Nephron (organoid): ENCODE measurements at regions not wholly inside any gene's neighbourhood (a gene's known extent, or its start where the extent isn't known, plus 50 kb on each side); places are given as distances from the start of the nearest gene placed in this dataset.

Source experiments
- H3K27ac Mint-ChIP-seq, 3 experiments: 2 replicates each; pipeline ENCODE4 v1.8.0; 2020; ENCODE audit warnings: mixed read lengths in 3 of 3, mild to moderate bottlenecking in 2 of 3, moderate library complexity in 1 of 3
- H3K27me3 Mint-ChIP-seq: 2 replicates; pipeline ENCODE4 v1.8.0; 2021; ENCODE audit warnings: low read depth, mild to moderate bottlenecking, moderate library complexity, mixed read lengths
- H3K36me3 Mint-ChIP-seq: 2 replicates; pipeline ENCODE4 v1.8.0; 2020; ENCODE audit warnings: low read depth, mixed read lengths
- H3K4me1 Mint-ChIP-seq: 2 replicates; pipeline ENCODE4 v1.8.0; 2020; ENCODE audit warnings: mixed read lengths
- H3K4me3 Mint-ChIP-seq, 3 experiments: 2 replicates each; pipeline ENCODE4 v1.8.0; 2020; ENCODE audit warnings: mild to moderate bottlenecking in 3 of 3, mixed read lengths in 3 of 3, moderate library complexity in 2 of 3
- H3K9me3 Mint-ChIP-seq: 2 replicates; pipeline ENCODE4 v1.8.0; 2020; ENCODE audit warnings: mixed read lengths
- CTCF ChIP-seq, 3 experiments: fragments of 200-600 bp; sonication (generic); IDR thresholded peaks; one replicate each; pipeline ENCODE4 v1.5.0; 2021; ENCODE audit warnings: antibody characterized with exemption in 3 of 3; ENCODE audit not compliant: unreplicated experiment in 3 of 3

DNA sequence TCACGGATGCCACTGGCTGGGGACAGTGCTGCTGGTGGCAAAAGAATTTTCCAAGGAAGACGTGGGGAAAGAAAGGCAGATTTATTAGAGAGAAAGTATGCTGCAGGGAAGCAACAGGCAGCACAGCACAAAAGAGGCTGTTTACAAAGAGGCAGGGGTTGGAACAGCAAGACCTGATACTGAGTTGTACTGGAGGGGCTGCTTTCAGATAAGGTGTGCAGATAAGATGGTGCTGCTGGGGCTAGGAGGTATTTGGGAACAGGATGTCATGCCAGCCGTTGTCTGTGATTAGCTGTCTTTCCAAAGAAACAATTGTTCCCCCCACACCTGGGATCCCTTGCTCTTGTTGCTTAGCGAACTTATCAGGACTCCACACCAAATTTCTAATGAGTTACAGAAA is 2023.3 kb upstream of the PCDH20 start:
- H3K27ac Mint-ChIP-seq = peak overlapping the region in 1 of 3 experiments; percentile 40
- no peaks in the 10 kb centered on the region for H3K27me3 Mint-ChIP-seq
- no peak for TF ChIP-seq CTCF (IDR thresholded peaks at IDR 0.05; ENCODE audit: unreplicated experiment in 3 of 3)
- H3K36me3 Mint-ChIP-seq = no peaks in the 10 kb centered on the region
- peaks cover 2% of the 10 kb centered on the region for H3K4me1 Mint-ChIP-seq
- H3K4me3 Mint-ChIP-seq = no peak overlapping the region
- peaks cover 3% of the 10 kb centered on the region for H3K9me3 Mint-ChIP-seq

DNA sequence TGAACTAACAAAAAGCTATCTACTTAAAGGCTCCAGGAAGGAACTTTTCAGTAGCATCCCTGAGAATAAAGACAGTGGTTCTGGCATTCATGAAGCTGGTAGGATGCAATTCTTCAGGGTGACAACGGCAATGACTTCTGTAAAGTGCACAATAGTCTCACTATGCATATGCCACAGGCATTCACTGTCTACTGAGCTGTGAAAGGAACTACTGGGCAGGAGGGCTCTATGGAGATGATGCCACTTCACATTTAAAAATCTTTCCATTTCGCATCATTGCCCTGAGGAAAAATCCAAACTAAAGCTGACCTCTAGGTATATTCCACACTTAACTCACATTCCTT is 2020.6 kb upstream of the PCDH20 start:
- Mint-ChIP-seq H3K36me3 (no peaks in the 10 kb centered on the region), H3K9me3 (no peaks in the 10 kb centered on the region), H3K27ac (peak overlapping the region in 2 of 3 experiments; percentile 37 to 56), H3K27me3 (no peaks in the 10 kb centered on the region), H3K4me3 (no peak overlapping the region), H3K4me1 (peaks cover 5% of the 10 kb centered on the region)
- TF ChIP-seq CTCF (IDR thresholded peaks at IDR 0.05; ENCODE audit: unreplicated experiment in 3 of 3) = no peak

DNA sequence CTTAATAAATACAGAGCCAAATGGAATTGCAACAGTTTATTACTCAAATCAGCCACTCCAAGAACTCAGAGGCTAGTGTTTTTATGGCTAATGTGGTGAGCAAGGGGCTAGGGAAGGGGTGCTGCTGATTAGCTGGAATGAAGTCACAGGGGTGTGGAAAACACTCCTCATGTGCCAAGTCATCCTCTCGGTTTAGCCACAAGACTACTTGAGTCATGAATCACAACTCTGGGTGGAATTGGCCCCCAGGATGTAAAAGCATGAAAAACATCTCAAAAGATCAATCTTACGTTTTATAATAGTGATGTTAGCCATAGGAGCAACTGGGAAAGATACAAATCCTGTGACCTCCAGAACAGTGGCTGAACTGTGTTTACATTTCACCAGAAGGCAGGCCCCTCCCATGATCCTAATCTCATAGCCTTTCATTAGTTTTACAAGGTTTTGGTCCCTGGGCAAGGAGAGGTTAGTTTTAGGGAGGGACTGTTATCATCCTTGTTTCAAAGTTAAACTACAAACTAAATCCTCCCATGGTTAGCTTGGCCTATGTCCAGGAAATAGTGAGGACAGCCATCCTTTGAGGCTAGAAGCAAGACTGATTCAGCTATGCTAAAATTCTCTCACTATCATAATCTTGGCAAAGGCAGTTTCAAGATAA is 2020.1 kb upstream of the PCDH20 start:
- H3K4me3 Mint-ChIP-seq = no peak overlapping the region
- no peaks in the 10 kb centered on the region for H3K36me3 Mint-ChIP-seq
- no peak for TF ChIP-seq CTCF (IDR thresholded peaks at IDR 0.05; ENCODE audit: unreplicated experiment in 3 of 3)
- H3K4me1 Mint-ChIP-seq = peaks cover 5% of the 10 kb centered on the region
- H3K27me3 Mint-ChIP-seq = no peaks in the 10 kb centered on the region
- no peaks in the 10 kb centered on the region for H3K9me3 Mint-ChIP-seq
- peak overlapping the region in 2 of 3 experiments; percentile 37 to 56 for H3K27ac Mint-ChIP-seq

GRCh38 chr13:63433546-63434150 is 2018.0 kb upstream of the PCDH20 start:
- Mint-ChIP-seq H3K4me1 (peaks cover 5% of the 10 kb centered on the region), H3K27me3 (no peaks in the 10 kb centered on the region), H3K9me3 (no peaks in the 10 kb centered on the region), H3K4me3 (no peak overlapping the region), H3K36me3 (no peaks in the 10 kb centered on the region), H3K27ac (no peak overlapping the region)
- no peak for TF ChIP-seq CTCF (IDR thresholded peaks at IDR 0.05; ENCODE audit: unreplicated experiment in 3 of 3)

- no peak overlapping the region for H3K27ac Mint-ChIP-seq
- H3K9me3 Mint-ChIP-seq = peaks cover 6% of the 10 kb centered on the region
- TF ChIP-seq CTCF (IDR thresholded peaks at IDR 0.05; ENCODE audit: unreplicated experiment in 3 of 3) = no peak
- H3K27me3 Mint-ChIP-seq = no peaks in the 10 kb centered on the region
- no peak overlapping the region for H3K4me3 Mint-ChIP-seq
- no peaks in the 10 kb centered on the region for H3K4me1 Mint-ChIP-seq
- H3K36me3 Mint-ChIP-seq = no peaks in the 10 kb centered on the region
Measured at GRCh38 chr13:63427170-63427569, 2011.5 kb upstream of the PCDH20 start.

- Mint-ChIP-seq H3K36me3 (no peaks in the 10 kb centered on the region), H3K4me1 (no peaks in the 10 kb centered on the region), H3K27ac (no peak overlapping the region), H3K4me3 (no peak overlapping the region), H3K9me3 (peaks cover 6% of the 10 kb centered on the region), H3K27me3 (no peaks in the 10 kb centered on the region)
- no peak for TF ChIP-seq CTCF (IDR thresholded peaks at IDR 0.05; ENCODE audit: unreplicated experiment in 3 of 3)
Measured at GRCh38 chr13:63425131-63425530, 2009.5 kb upstream of the PCDH20 start.
